SKM-1 treated with dmso at 0.1 percent for 144 hours (cell line): ENCODE measurements at regions not wholly inside any gene's neighbourhood (a gene's known extent, or its start where the extent isn't known, plus 50 kb on each side); places are given as distances from the start of the nearest gene placed in this dataset.

ENCODE experiments used
- DNase-seq: peaks from one replicate; lab custom pipeline; 2025; ENCODE audit not compliant: unreplicated experiment; lab: John Stamatoyannopoulos, UW

DNA sequence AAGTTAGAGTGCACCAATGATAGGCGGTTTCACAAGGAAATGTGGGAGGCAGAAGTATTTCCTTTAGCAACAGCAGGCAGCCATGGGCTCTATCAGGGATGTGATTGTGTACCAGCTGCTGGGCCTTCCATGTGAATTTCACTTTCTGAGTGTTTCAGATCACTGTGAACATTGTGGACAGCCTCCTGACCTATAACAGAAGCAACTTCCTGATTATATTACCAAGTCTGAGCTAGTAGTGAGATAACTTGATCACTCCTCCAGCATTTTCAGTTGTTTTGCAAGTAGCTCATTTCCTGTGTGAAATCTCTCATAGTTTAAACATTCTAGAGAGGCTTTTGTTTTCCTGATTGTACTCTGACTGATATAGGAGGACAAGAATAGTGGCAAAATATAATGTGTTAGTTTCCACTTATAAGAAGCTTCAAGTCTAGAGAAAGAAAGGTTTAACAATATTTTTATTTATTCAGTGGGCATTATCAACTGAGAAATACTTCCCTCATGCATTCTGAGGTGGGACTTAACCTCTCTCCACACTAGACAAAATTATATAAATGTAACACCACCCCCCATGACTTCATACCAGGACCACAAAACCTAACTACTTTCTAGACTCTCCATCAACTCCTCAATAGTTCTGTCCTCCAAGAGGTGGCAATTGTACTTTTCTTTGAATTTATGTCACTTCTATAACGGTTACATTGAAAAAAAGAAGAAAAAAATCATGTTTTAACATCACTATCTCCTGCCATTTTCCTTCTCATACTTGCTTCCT, 184.2 kb upstream of the LUZP2 start:
- DNase-seq = peak; percentile 49

DNA sequence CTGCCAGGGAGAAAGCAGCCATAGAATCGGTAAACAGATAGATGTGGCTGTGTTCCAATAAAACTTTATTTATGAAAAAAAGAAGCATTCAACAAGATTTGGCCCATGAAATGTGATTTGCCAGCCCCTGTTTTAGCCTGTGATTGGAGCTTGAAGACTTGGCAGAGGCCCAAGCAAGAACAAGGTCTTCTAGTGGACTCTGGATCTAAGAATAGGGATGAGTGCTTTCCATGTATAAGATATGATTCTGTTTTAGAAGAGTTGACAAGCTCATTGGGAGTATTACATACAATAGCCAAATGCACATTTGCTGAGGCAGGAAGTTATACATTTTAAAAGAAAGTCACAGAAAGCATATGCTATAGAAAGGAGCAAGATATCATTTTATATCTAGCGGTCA, 175.6 kb upstream of the LUZP2 start:
- DNase-seq = no peak

DNA sequence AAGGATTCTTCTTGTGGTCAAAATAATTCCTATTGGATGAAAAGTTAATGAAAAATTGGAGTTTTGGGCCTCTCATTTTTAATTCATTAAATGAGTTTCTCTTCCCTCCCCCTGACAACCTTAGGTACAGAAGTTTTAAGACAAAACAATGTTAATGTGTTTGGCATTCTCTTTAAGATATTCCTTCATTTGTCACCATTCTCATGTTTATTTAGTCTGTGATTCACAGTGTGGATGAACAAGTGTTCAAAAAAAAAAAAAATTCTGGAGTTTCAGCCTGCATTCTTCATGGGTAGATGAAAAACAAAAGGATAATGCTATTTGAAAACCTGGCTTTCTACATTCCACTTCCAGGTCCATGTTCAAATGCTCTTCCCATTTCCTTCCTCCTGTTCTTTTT, 172.6 kb upstream of the LUZP2 start:
- no peak for DNase-seq

DNA sequence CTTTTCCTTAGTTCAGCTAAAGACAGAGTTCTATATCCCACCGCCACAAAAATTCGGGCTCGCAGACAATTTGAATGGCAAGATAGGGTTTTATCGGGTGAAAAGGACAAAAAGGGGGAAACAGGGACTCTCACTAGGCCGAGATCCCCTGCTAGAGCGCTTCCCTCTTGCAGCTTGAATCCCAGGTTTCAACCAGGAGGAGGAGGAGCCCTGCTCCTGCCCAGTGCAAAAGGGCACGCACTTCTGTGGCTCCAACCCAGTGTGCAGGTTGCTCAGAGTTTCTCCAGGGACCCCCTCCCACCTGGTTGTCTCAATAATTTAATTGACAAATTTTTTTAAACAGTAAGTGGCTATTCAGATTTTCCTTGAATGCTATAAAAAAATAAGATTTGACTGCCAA, 152.6 kb upstream of the LUZP2 start:
- DNase-seq = no peak

DNA sequence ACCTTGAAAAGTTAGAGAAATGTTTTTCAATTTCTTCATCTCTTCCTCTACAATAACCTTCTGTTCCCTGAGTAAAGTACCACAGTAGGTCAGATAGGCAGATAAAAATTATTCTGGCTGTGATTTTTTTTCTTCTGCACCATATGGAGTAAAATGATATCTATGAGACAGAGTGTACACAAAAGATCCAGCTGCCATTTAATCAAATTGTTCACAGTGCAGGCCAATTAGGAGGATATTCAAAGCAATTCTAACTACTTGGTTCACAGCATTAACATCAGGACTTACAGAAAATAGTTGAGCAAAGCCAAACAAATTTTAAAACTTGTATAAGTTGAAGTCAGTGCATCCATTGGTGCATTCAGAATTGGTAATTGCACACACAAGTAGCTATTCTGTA, 147.9 kb upstream of the LUZP2 start:
- DNase-seq = no peak

DNA sequence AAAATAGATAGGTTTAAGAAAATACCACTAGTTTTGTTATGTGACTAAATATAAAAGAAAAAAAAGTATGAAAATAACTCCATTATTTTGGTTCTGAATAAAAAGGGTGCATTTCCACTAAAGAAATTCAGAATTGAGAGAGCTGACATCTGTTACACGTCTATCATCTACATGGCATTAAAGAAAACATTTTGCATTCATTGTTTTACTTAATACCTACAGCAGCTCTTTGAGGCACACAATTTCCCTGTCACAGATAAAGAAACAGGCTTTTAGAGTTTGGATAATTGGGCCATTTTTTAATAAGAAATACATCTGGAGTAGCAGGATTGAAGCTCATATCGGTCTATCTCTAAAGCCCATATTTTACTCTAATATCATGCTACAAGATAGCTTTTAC, 145.7 kb upstream of the LUZP2 start:
- DNase-seq = no peak

DNA sequence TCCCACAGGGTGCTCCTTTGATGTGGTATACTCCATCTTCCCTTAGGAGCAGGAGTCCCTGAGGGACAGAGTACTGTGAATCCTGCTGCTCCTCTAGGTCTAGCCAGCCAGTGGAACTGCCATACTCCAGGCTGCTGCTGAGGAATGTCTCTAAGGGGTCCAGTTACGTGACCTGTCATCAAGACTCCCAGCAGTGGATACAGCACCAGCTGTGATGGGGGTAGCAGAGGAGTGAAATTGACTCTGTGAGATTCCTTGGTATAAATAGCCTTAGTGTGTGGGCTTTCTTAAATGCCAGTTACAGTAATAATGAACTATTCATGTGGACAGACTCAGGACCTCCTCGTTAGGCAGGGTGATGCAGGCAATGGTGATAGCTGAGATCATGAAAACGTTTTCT, 140.4 kb upstream of the LUZP2 start:
- DNase-seq = no peak

DNA sequence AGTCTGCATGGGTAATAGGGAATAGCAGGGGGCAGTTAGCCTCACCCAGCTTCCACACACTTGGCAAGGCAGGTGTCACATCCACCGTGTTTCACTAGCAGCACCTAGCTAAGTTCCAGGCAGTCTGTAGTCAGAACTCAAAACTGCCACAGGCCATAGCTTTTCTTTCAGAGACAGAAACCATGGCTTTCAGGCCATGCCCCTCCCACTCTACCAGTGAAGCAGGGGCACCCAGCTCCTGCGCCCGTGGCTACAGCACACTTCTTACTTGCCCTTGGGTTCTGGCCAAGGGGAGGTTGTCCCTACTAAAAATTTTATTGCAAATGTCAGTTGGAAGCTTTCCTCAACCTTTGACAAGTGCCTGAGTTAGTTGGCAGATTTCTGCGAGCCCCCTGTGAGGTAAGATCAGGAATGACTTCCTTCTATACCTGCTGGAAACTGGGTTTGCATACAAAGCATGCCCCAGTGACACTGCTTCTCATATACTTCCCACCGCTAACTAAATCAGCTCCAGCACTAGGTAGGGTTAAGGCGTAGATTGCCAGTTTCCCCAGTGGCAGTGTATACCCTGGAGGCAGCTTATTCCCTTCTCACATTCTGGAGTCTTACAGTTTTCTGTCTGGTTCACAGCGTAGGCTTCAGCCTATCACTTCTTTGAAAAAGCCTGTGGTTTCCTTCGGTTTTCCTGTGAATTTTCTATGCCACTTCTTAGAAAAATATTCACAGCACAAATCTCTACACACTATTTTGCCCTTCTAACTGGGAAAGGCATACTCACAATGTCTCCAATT, 139.0 kb upstream of the LUZP2 start:
- DNase-seq = no peak

DNA sequence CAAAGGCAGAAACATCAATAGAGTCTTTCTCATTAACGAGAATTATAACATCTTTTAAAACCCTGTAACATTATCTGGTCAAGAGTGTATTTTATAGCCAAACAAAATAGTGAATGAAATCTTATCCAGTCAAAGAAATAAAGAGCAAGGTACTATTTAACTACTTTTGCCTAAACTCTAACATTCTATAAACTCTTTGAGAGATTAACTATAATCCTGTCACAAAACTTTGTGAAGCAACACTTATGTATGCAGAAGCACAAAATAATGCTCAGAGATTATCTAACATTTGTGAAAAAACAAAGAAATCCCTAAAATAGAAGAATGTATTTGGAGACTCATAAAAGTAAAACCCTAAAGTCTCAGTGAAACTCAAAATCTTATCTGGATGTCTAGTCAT, 124.4 kb upstream of the LUZP2 start:
- DNase-seq = no peak

DNA sequence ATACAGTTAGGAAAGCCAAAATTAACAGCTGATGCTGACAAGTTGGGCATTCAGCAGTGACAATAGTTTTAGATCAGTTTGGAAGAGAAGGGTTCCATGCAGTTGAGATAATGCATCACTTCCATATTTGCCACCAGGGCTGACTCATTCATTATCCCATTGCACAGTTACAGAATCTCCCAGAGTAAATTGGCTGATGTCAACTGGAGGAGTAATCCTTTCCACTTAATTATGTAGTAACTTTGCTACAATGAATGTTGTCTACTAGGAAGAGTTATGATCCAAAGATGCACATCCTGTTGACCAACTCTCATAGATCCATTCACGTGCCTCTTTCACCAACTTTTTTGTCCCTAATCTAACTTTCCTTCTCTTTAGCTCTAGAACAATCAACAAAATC, 123.3 kb upstream of the LUZP2 start:
- no peak for DNase-seq

DNA sequence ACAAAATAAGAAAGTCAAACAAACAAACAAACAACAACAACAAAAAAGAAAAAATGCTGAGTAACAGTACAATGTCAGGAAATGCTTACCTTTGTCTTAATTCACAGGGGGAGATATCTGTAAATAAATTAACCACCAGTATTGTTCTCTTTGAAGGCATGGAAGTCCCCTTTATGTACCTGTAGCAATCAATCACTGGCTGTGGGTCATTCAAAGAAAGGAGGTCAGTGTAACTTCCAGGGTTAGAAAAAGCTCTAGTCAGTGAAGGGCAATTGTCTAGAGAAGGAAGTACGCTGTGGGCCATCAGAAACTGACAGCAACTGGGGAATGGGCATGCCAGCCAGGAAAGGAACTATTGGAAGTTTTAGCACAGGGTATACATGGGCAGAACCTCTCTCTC, 121.5 kb upstream of the LUZP2 start:
- DNase-seq = no peak

DNA sequence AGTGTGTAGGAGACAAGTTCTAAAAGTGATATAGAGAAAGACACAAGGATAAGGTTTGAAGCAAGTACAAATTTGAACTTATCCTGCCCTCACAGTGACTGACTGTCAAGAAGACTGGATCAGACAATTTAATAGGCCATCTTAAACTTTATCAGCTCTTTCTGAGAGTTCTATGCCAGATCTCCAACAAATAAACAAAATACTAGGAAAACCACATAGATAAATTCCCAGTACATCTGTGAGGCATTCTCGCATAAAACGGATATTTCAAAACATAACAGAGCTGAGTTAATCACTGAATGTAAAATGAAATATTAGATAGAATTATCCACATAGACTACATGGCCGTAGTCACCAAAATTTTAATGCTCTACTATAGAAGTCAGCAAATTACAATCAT, 120.9 kb upstream of the LUZP2 start:
- no peak for DNase-seq

DNA sequence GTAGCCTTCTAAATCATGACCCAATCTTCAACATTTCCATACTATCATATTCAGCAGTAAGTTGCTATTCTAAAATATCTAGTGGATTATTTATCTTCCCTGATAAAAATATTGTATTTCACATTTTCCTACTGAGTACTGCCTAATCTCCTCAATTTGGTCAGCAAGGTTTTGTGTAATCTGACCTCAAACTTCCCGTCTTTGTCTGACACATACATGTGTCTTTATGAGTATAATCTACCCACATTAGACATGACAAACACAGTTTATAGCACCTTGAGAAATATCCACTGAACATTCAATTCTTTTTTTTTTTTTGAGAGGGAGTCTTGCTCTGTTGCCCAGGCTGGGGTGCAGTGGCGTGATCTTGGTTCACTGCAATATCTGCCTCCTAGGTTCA, 113.7 kb upstream of the LUZP2 start:
- no peak for DNase-seq

DNA sequence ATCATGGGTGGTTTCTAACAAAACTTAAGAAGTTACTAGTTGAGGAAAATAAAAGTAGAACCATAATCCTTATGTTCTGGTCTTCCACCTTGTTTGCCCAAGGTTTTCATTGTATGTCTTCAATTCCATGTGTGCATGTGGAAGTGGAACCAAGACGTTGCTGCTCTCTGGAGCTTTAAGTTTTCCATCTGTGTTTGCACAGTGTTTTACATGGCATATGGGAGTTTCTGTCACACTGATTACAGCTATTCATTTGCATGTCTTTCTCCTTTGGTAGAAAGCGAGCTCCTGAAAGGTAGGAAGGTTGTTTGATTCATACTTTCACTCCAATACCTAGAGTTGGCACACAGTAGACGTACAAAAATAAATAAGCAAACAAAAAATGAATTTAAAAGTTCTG, 112.6 kb upstream of the LUZP2 start:
- DNase-seq = no peak

DNA sequence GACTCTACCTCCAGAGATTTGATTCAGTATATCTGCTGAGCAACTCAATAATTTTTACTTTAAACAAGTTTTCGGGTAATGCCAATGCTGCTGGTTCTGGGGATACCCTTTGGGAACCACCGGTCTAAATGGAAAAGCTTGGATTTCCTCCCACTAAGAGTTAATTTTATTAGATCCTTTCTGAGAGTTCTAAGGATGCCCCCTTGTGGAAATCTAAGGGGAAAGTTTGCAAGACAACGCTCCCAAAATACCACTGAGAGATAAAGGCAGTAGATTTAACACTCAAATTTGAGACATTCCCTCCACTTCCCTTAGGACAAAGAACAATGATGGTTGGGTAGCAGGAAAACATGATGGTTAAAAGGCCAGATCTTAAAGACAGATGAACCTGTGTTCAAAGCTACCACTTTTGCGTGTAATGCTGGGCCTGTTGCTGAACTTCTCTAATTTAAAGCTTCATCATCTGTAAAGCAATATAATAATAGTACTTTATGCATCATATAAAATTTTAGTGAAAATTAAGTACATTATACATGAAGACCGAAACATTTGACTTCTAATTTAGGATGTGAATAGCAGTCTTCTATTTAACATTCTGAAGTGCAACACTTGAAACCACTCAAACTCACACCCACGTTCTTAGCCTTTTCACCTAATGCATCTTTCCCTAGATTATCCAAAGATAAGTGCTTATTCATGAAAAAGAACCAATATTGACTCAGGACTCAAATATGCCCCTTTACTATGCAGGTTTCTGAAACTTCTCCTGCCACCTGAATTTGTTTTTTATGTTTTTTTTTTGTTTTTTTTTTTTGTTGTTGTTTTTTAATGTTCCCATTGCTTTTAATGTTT, 110.1 kb upstream of the LUZP2 start:
- peak; percentile 1 for DNase-seq

DNA sequence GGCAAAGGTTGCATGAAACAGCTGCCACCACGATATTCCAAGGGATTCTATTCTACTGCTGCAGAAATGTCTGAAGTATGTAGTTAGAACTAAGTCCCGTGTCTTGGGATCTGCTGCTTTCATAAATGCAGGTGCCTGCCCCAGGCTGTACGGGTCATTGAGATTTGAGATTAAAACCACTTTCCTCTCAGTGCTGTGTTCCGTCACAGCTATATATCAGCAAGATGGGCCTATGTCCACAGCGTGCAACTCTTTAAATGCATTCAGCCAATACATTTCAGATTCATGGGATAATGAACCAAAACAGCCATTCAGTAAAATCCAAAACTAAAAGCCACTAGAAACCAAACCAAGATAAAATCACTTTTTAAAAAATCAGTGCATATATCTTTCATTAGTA, 107.3 kb upstream of the LUZP2 start:
- no peak for DNase-seq

DNA sequence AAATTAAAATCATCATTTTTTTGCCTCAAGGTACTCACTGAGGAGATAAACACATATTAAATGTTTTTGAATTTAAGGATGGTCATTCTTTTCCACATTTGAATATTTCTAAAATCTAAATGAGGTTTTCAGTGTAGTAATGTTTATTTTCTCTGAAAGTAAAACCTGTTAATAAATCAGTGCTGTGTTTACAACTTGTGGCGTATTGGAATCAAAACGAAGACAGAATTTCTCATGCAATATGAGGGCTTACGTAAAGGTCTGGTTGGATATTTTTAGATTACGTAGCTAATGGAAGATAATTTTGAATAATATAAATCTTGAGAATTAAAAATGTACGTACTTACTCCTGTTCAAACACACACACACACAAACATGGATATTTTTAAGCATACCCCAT, 106.8 kb upstream of the LUZP2 start:
- DNase-seq = no peak

DNA sequence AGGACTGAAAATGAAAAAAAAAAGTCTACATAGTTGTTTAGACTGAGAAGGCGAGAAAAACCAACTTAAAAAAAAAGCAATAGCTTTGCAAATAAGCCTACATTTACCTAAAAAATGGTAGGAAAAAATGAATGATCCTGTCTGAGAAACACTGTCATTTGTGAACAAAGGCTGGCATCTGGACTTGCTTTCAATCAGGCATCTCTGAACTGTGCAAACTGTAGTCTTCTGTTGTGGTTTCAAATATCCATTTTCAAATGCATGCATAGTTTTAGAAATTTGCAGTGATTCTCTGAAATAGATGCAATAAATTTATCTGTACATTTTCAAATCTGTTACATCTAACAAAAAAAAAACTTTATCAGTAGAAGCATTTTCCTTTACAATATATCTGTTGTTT, 106.1 kb upstream of the LUZP2 start:
- no peak for DNase-seq

DNA sequence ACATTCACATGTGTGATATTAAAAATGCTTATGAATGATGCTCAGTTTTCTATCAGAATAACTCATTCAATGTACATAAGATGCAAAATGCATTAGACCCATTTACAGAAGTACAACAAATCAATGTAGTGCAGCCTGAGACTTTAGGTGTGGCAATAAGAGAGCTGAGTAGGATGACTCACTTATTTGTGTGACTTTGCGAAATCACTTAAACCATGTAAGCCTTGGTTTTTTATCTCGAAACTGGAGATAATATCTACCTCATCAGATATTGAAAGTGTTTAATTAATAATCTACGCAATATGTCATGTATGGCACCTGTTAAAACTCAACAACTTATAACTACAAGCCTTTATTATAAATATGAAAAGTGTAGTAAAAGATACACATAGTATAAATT, 105.7 kb upstream of the LUZP2 start:
- peak; percentile 44 for DNase-seq

DNA sequence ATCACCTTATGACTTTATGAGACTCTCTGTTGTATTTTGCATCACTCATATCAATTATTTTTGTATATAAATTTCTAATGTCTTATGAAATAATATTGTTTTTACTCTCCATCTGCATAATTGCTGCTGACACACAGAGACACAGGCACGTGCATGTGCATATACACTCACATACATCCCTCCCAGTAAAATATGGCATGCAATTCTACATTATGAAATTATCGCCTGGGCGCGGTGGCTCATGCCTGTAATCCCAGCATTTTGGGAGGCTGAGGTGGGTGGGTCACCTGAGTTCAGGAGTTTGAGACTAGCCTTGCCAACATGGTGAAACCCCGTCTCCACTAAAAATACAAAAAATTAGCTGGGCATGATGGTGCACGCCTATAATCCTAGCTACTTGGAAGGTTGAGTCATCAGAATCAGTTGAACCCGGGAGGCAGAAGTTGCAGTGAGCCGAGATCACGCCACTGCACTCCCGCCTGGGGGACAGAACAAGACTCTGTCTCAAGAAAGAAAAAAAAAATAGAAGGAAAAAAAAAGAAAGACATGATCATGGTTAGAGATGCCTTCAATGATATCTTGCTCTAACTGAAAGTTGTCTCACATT, 96.7 kb upstream of the LUZP2 start:
- no peak for DNase-seq

DNA sequence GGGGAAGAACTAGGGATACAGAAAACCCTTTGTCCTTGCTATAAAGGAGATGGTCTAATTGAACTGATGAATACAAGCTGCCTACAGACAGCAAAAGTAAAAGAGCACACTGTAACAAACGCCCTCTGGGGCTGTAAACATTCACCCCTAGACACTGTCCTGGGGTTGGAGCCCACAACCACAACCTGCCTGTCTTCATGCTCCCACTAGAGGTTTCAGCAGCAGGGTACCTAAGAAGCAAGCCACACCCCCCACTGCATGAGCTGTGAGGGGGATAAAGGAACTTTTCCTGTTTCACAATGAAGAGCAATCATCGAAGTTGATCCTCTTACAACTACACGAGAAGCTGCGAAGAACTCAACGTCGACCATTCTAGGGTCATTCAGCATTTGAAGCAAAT, 90.5 kb upstream of the LUZP2 start:
- no peak for DNase-seq
